ENCODE measurements at regions not wholly inside any gene's neighbourhood (a gene's known extent, or its start where the extent isn't known, plus 50 kb on each side); places are given as distances from the start of the nearest gene placed in this dataset.

DNA sequence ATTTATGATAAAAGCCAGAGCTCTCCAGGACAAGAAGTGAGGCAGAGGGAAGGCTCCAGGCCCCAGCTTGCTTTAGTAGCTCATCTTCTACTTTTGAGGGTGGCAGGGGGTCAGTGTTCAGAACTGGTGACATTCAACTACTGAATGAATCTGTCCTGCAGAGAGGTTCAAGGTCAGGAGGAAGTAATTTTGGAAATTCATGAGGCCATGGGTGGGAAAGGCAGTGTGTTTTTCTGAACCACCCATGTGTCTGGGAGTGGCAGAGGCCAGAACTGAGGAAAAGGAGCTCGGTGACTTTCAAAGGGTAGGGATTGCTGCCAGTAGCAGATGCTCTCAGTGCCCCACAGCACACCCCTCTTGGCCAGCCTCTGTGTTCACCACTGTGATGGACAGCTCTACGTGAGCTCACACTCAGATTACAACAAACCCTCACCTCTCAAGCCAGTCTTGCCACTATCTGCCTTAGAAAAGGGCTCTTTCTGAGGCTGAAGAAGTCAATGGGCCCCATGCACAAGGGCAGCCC is 571.2 kb downstream of the RAB28 start (continued):
- TF ChIP-seq THAP11 (CRISPR knock-in tag; IDR thresholded peaks at IDR 0.05) (0 out of 2 replicates have a peak, but pooled peaks have one; percentile 23), MEIS1 (CRISPR knock-in tag; IDR thresholded peaks at IDR 0.05; ENCODE audit: borderline replicate concordance) (no peak), SALL1 (CRISPR knock-in tag; IDR thresholded peaks at IDR 0.05) (peak; percentile 48; the same call in 1 of the 2 replicates), ELF3 (CRISPR knock-in tag; IDR thresholded peaks at IDR 0.05) (peak; percentile 71), FOXO1 (CRISPR knock-in tag; IDR thresholded peaks at IDR 0.05) (peak; percentile 10; the same call in 1 of the 2 replicates), THRA (CRISPR knock-in tag; IDR thresholded peaks at IDR 0.05; ENCODE audit: borderline replicate concordance) (peak; percentile 42; the same call in 1 of the 2 replicates), ZMYM4 (CRISPR knock-in tag; IDR thresholded peaks at IDR 0.05) (peak; percentile 56), EP300 (IDR thresholded peaks at IDR 0.05; ENCODE audit: low read depth in 2 of 2, low read length in 2 of 2) (peak in 1 of 2 experiments; percentile 8; a peak in 1 of 4 replicates), EP300 (CRISPR knock-in tag; IDR thresholded peaks at IDR 0.05; ENCODE audit: borderline replicate concordance) (no peak)

- BruUV-seq (replicated peaks) = no TSS peak
- Histone ChIP-seq H4K20me1 (ENCODE audit: insufficient read depth, low read length) (no peaks in the 10 kb centered on the region), H2AFZ (ENCODE audit: low read length) (no peak overlapping the region), H3K9ac (ENCODE audit: insufficient read depth, low read depth, low read length) (no peak overlapping the region), H3K27me3 (ENCODE audit: control insufficient read depth in 1 of 2, insufficient read depth in 2 of 2, low read length in 2 of 2) (no peaks in the 10 kb centered on the region), H3K79me2 (ENCODE audit: insufficient read depth, low read length) (no peaks in the 10 kb centered on the region), H3K4me1 (ENCODE audit: insufficient read depth, low read length) (peaks cover 15% of the 10 kb centered on the region), H3K27ac (ENCODE audit: extremely low read length, insufficient read depth, low read length) (no peak overlapping the region), H3K4me2 (ENCODE audit: low read depth, low read length) (no peak overlapping the region), H3K4me3 (replicated peaks in 1 of 3; ENCODE audit: insufficient read depth in 1 of 3, low read depth in 2 of 3, low read length in 3 of 3) (no peak overlapping the region), H3K9me3 (ENCODE audit: low read length) (peaks cover 8% of the 10 kb centered on the region), H3K36me3 (replicated peaks in 1 of 2; ENCODE audit: control insufficient read depth in 1 of 2, insufficient read depth in 2 of 2, low read length in 2 of 2) (no peaks in the 10 kb centered on the region)
- intact Hi-C loops (cut with micrococcal nuclease; ENCODE audit: unreplicated experiment) (no loop called here), in situ Hi-C loops (cut with HindIII; ENCODE audit: extremely low pct_ligation_motif_present, low pct_unique_long_range_greater_than_20kb) (no loop called here)
- CTCF ChIA-PET (ENCODE audit: low intra/inter-chr PET ratio, low total read pairs) = no interaction called here
- ATAC-seq = no peak
- DNase-seq (ENCODE audit: low spot score) = no peak
- POLR2A ChIA-PET = interaction anchor here (2.4 kb wide), 1 partner anchor 13 kb away, joined by 20 read pairs; no protein-coding TSS in a partner anchor
- FAIRE-seq = no peak
- 47% methylated on average over 1 of the region's 1 CpG for WGBS (ENCODE audit: low lambda C conversion rate)
- TF ChIP-seq GPBP1L1 (CRISPR knock-in tag; IDR thresholded peaks at IDR 0.05) (no peak), HMGA1 (CRISPR knock-in tag; conservative IDR thresholded peaks at IDR 0.05) (no peak), GATA4 (IDR thresholded peaks at IDR 0.05; ENCODE audit: borderline replicate concordance, low read depth) (no peak), HHEX (CRISPR knock-in tag; IDR thresholded peaks at IDR 0.05) (no peak), SRY (CRISPR knock-in tag; IDR thresholded peaks at IDR 0.05) (no peak), ZNF563 (CRISPR knock-in tag; IDR thresholded peaks at IDR 0.05) (no peak), ZNF609 (CRISPR knock-in tag; IDR thresholded peaks at IDR 0.05; ENCODE audit: borderline replicate concordance) (no peak), SCMH1 (CRISPR knock-in tag; IDR thresholded peaks at IDR 0.05; ENCODE audit: borderline replicate concordance) (no peak)
Measured at GRCh38 chr4:12911750-12912358, 572.3 kb downstream of the RAB28 start.

All from HepG2 (cell line).